ENCODE measurements at regions not wholly inside any gene's neighbourhood (a gene's known extent, or its start where the extent isn't known, plus 50 kb on each side); places are given as distances from the start of the nearest gene placed in this dataset.

- H3K36me3 ChIP-seq (ENCODE audit: insufficient read depth, low read length), result no peaks in the 10 kb centered on the region
Observed at GRCh38 chr5:87826507-87826906, 413.8 kb upstream of the CCNH start.

GRCh38 chr5:87825583-87825982, 412.9 kb upstream of the CCNH start:
- Histone ChIP-seq H3K9me3 (ENCODE audit: low read length) (no peaks in the 10 kb centered on the region), H3K27ac (ENCODE audit: low read depth, low read length) (no peak overlapping the region), H3K36me3 (ENCODE audit: insufficient read depth, low read length) (no peaks in the 10 kb centered on the region), H3K4me3 (ENCODE audit: low read depth in 1 of 2, low read length in 2 of 2) (no peak overlapping the region), H3K9ac (ENCODE audit: low read length) (no peak overlapping the region), H3K27me3 (ENCODE audit: control insufficient read depth in 1 of 2, insufficient read depth in 2 of 2, low read length in 2 of 2) (no peaks in the 10 kb centered on the region), H3K4me1 (ENCODE audit: insufficient read depth, low read length) (no peaks in the 10 kb centered on the region)

More at GRCh38 chr5:87826507-87826906, 413.8 kb upstream of the CCNH start:
- Histone ChIP-seq H3K27me3 (ENCODE audit: control insufficient read depth in 1 of 2, insufficient read depth in 2 of 2, low read length in 2 of 2) (no peaks in the 10 kb centered on the region), H3K9ac (ENCODE audit: low read length) (no peak overlapping the region), H3K27ac (ENCODE audit: low read depth, low read length) (no peak overlapping the region), H3K9me3 (ENCODE audit: low read length) (no peaks in the 10 kb centered on the region), H3K4me1 (ENCODE audit: insufficient read depth, low read length) (no peaks in the 10 kb centered on the region), H3K4me3 (ENCODE audit: low read depth in 1 of 2, low read length in 2 of 2) (no peak overlapping the region)

GRCh38 chr5:87807783-87808182, 395.1 kb upstream of the CCNH start:
- Histone ChIP-seq H3K27ac (ENCODE audit: low read depth, low read length) (no peak overlapping the region), H3K9ac (ENCODE audit: low read length) (no peak overlapping the region), H3K4me1 (ENCODE audit: insufficient read depth, low read length) (no peaks in the 10 kb centered on the region), H3K9me3 (ENCODE audit: low read length) (no peaks in the 10 kb centered on the region), H3K27me3 (ENCODE audit: control insufficient read depth in 1 of 2, insufficient read depth in 2 of 2, low read length in 2 of 2) (no peaks in the 10 kb centered on the region), H3K4me3 (ENCODE audit: low read depth in 1 of 2, low read length in 2 of 2) (no peak overlapping the region), H3K36me3 (ENCODE audit: insufficient read depth, low read length) (no peaks in the 10 kb centered on the region)

- no peaks in the 10 kb centered on the region for H3K27me3 ChIP-seq (ENCODE audit: control insufficient read depth in 1 of 2, insufficient read depth in 2 of 2, low read length in 2 of 2)
- no peaks in the 10 kb centered on the region for H3K9me3 ChIP-seq (ENCODE audit: low read length)
- no peak overlapping the region for H3K4me3 ChIP-seq (ENCODE audit: low read depth in 1 of 2, low read length in 2 of 2)
- no peaks in the 10 kb centered on the region for H3K4me1 ChIP-seq (ENCODE audit: insufficient read depth, low read length)
- no peak overlapping the region for H3K9ac ChIP-seq (ENCODE audit: low read length)
- H3K36me3 ChIP-seq (ENCODE audit: insufficient read depth, low read length), result no peaks in the 10 kb centered on the region
- H3K27ac ChIP-seq (ENCODE audit: low read depth, low read length), result no peak overlapping the region
Observed at GRCh38 chr5:87803352-87803751, 390.6 kb upstream of the CCNH start.

- Histone ChIP-seq H3K27ac (ENCODE audit: low read depth, low read length) (no peak overlapping the region), H3K4me3 (ENCODE audit: low read depth in 1 of 2, low read length in 2 of 2) (no peak overlapping the region), H3K36me3 (ENCODE audit: insufficient read depth, low read length) (no peaks in the 10 kb centered on the region), H3K4me1 (ENCODE audit: insufficient read depth, low read length) (no peaks in the 10 kb centered on the region), H3K9me3 (ENCODE audit: low read length) (no peaks in the 10 kb centered on the region), H3K9ac (ENCODE audit: low read length) (no peak overlapping the region), H3K27me3 (ENCODE audit: control insufficient read depth in 1 of 2, insufficient read depth in 2 of 2, low read length in 2 of 2) (no peaks in the 10 kb centered on the region)
Observed at GRCh38 chr5:87791869-87792268, 379.1 kb upstream of the CCNH start.

GRCh38 chr5:87788416-87788815, 375.7 kb upstream of the CCNH start:
- Histone ChIP-seq H3K9ac (ENCODE audit: low read length) (no peak overlapping the region), H3K36me3 (ENCODE audit: insufficient read depth, low read length) (no peaks in the 10 kb centered on the region), H3K27me3 (ENCODE audit: control insufficient read depth in 1 of 2, insufficient read depth in 2 of 2, low read length in 2 of 2) (no peaks in the 10 kb centered on the region), H3K27ac (ENCODE audit: low read depth, low read length) (no peak overlapping the region), H3K9me3 (ENCODE audit: low read length) (no peaks in the 10 kb centered on the region), H3K4me1 (ENCODE audit: insufficient read depth, low read length) (no peaks in the 10 kb centered on the region), H3K4me3 (ENCODE audit: low read depth in 1 of 2, low read length in 2 of 2) (no peak overlapping the region)

- Histone ChIP-seq H3K27me3 (ENCODE audit: control insufficient read depth in 1 of 2, insufficient read depth in 2 of 2, low read length in 2 of 2) (no peaks in the 10 kb centered on the region), H3K36me3 (ENCODE audit: insufficient read depth, low read length) (no peaks in the 10 kb centered on the region), H3K27ac (ENCODE audit: low read depth, low read length) (no peak overlapping the region), H3K9me3 (ENCODE audit: low read length) (no peaks in the 10 kb centered on the region), H3K9ac (ENCODE audit: low read length) (no peak overlapping the region), H3K4me3 (ENCODE audit: low read depth in 1 of 2, low read length in 2 of 2) (no peak overlapping the region), H3K4me1 (ENCODE audit: insufficient read depth, low read length) (no peaks in the 10 kb centered on the region)
Observed at GRCh38 chr5:87787625-87788256, 375.0 kb upstream of the CCNH start.

- no peaks in the 10 kb centered on the region for H3K36me3 ChIP-seq (ENCODE audit: insufficient read depth, low read length)
- no peaks in the 10 kb centered on the region for H3K9me3 ChIP-seq (ENCODE audit: low read length)
- no peak overlapping the region for H3K27ac ChIP-seq (ENCODE audit: low read depth, low read length)
- no peak overlapping the region for H3K9ac ChIP-seq (ENCODE audit: low read length)
- H3K27me3 ChIP-seq (ENCODE audit: control insufficient read depth in 1 of 2, insufficient read depth in 2 of 2, low read length in 2 of 2), result peaks cover 0 to under 1% of the 10 kb centered on the region in 2 donors
- H3K4me1 ChIP-seq (ENCODE audit: insufficient read depth, low read length), result no peaks in the 10 kb centered on the region
- no peak overlapping the region for H3K4me3 ChIP-seq (ENCODE audit: low read depth in 1 of 2, low read length in 2 of 2)
Observed at GRCh38 chr5:87787086-87787485, 374.4 kb upstream of the CCNH start.

- Histone ChIP-seq H3K36me3 (ENCODE audit: insufficient read depth, low read length) (no peaks in the 10 kb centered on the region), H3K9me3 (ENCODE audit: low read length) (no peaks in the 10 kb centered on the region), H3K9ac (ENCODE audit: low read length) (no peak overlapping the region), H3K4me3 (ENCODE audit: low read depth in 1 of 2, low read length in 2 of 2) (no peak overlapping the region), H3K27me3 (ENCODE audit: control insufficient read depth in 1 of 2, insufficient read depth in 2 of 2, low read length in 2 of 2) (peaks cover 0 to 5% of the 10 kb centered on the region in 2 donors), H3K4me1 (ENCODE audit: insufficient read depth, low read length) (no peaks in the 10 kb centered on the region), H3K27ac (ENCODE audit: low read depth, low read length) (no peak overlapping the region)
Observed at GRCh38 chr5:87786471-87786870, 373.7 kb upstream of the CCNH start.

GRCh38 chr5:87785554-87786335, 373.0 kb upstream of the CCNH start:
- Histone ChIP-seq H3K9me3 (ENCODE audit: low read length) (no peaks in the 10 kb centered on the region), H3K4me3 (ENCODE audit: low read depth in 1 of 2, low read length in 2 of 2) (no peak overlapping the region), H3K9ac (ENCODE audit: low read length) (no peak overlapping the region), H3K27me3 (ENCODE audit: control insufficient read depth in 1 of 2, insufficient read depth in 2 of 2, low read length in 2 of 2) (peaks cover 0 to 5% of the 10 kb centered on the region in 2 donors), H3K4me1 (ENCODE audit: insufficient read depth, low read length) (peaks cover 4% of the 10 kb centered on the region), H3K27ac (ENCODE audit: low read depth, low read length) (no peak overlapping the region), H3K36me3 (ENCODE audit: insufficient read depth, low read length) (no peaks in the 10 kb centered on the region)

- peaks cover 0 to 5% of the 10 kb centered on the region in 2 donors for H3K27me3 ChIP-seq (ENCODE audit: control insufficient read depth in 1 of 2, insufficient read depth in 2 of 2, low read length in 2 of 2)
- H3K4me3 ChIP-seq (ENCODE audit: low read depth in 1 of 2, low read length in 2 of 2), result no peak overlapping the region
- H3K4me1 ChIP-seq (ENCODE audit: insufficient read depth, low read length), result peaks cover 4% of the 10 kb centered on the region
- H3K9ac ChIP-seq (ENCODE audit: low read length), result no peak overlapping the region
- no peak overlapping the region for H3K27ac ChIP-seq (ENCODE audit: low read depth, low read length)
- no peaks in the 10 kb centered on the region for H3K36me3 ChIP-seq (ENCODE audit: insufficient read depth, low read length)
- H3K9me3 ChIP-seq (ENCODE audit: low read length), result no peaks in the 10 kb centered on the region
Observed at GRCh38 chr5:87784879-87785495, 372.3 kb upstream of the CCNH start.
